A673 (cell line): ENCODE measurements at regions not wholly inside any gene's neighbourhood (a gene's known extent, or its start where the extent isn't known, plus 50 kb on each side); places are given as distances from the start of the nearest gene placed in this dataset.
A peak's percentile ranks its signal among the peaks of the same experiment; 100 is the strongest.

Experiments used
- BruUV-seq: library from RNA; stranded (reverse); fragments of 400-500 nt; replicated peaks from 2 replicates; lab custom pipeline; 2021; lab: Mats Ljungman, UMichigan
- CTCF ChIA-PET: fragments of 300-600 bp; sonication (Branson Sonifier 250); formaldehyde crosslinking; loops from one replicate; lab custom pipeline; 2022; ENCODE audit warnings: antibody characterized with exemption; lab: Charles Lee
- POLR2A ChIA-PET: fragments of 300-600 bp; sonication (Branson Sonifier 250); formaldehyde crosslinking; loops from one replicate; lab custom pipeline; 2022; ENCODE audit warnings: antibody characterized with exemption; ENCODE audit not compliant: low non-redundant PET; lab: Charles Lee
- DNase-seq: peaks from one replicate; pipeline ENCODE4 v3.0.0-alpha.2; 2015; ENCODE audit warnings: low spot score
- H3K27ac ChIP-seq: fragments of 200-600 bp; sonication (generic); 2 replicates; pipeline ENCODE4 v1.5.1; 2016; ENCODE audit warnings: mixed run types, low read depth, mild to moderate bottlenecking, mixed read lengths, antibody characterized with exemption, low read length; ENCODE audit not compliant: poor library complexity, severe bottlenecking
- H3K27me3 ChIP-seq: fragments of 200-600 bp; sonication (generic); replicated peaks from 2 replicates; pipeline ENCODE4 v1.6.1; 2017; ENCODE audit warnings: mixed run types, low read depth, mild to moderate bottlenecking, mixed read lengths, antibody characterized with exemption, low read length; ENCODE audit not compliant: insufficient read depth, poor library complexity
- H3K36me3 ChIP-seq: fragments of 200-600 bp; sonication (generic); 2 replicates; pipeline ENCODE4 v1.6.1; 2016; ENCODE audit warnings: mixed run types, mild to moderate bottlenecking, mixed read lengths, antibody characterized with exemption, low read length; ENCODE audit not compliant: insufficient read depth, poor library complexity, severe bottlenecking
- H3K4me1 ChIP-seq: fragments of 200-600 bp; sonication (generic); 2 replicates; pipeline ENCODE4 v1.6.1; 2017; ENCODE audit warnings: mixed run types, mild to moderate bottlenecking, mixed read lengths, antibody characterized with exemption, low read length; ENCODE audit not compliant: insufficient read depth, poor library complexity, severe bottlenecking
- H3K4me3 ChIP-seq: fragments of 200-600 bp; sonication (generic); 2 replicates; pipeline ENCODE4 v1.5.1; 2016; ENCODE audit warnings: low read depth, mixed run types, mild to moderate bottlenecking, mixed read lengths, low read length; ENCODE audit not compliant: poor library complexity, severe bottlenecking
- H3K9me3 ChIP-seq: fragments of 200-600 bp; sonication (generic); 2 replicates; pipeline ENCODE4 v1.6.1; 2016; ENCODE audit warnings: mixed run types, low read depth, mild to moderate bottlenecking, mixed read lengths, antibody characterized with exemption, low read length; ENCODE audit not compliant: poor library complexity, severe bottlenecking
- CTCF ChIP-seq: fragments of 300-800, 200-600 bp; sonication (generic); conservative IDR thresholded peaks from 2 replicates; pipeline ENCODE4 v1.5.1; 2017; ENCODE audit warnings: low read depth, mild to moderate bottlenecking, antibody characterized with exemption, low read length, moderate library complexity, mixed read lengths
- EZH2 ChIP-seq: fragments of 200-600 bp; sonication (generic); IDR thresholded peaks from 2 replicates; pipeline ENCODE4 v1.6.1; 2017; ENCODE audit warnings: borderline replicate concordance, low read depth, mild to moderate bottlenecking, mixed read lengths, antibody characterized with exemption, low read length; ENCODE audit not compliant: poor library complexity, severe bottlenecking
- intact Hi-C: fragments of 100-400 bp; cut with micrococcal nuclease; formaldehyde crosslinking; loops from one replicate; pipeline ENCODE4 v1.10.0; 2022; ENCODE audit not compliant: unreplicated experiment

- POLR2A ChIA-PET, result no interaction called here
- TF ChIP-seq EZH2 (no peak), CTCF (no peak)
- Histone ChIP-seq H3K9me3 (no peaks in the 10 kb centered on the region), H3K4me1 (peaks cover 9% of the 10 kb centered on the region), H3K27ac (no peak overlapping the region), H3K27me3 (peaks cover 77% of the 10 kb centered on the region), H3K4me3 (peak overlapping the region; percentile 50), H3K36me3 (no peaks in the 10 kb centered on the region)
- peak; percentile 21 for DNase-seq
- CTCF ChIA-PET, result no interaction called here
- BruUV-seq, result no TSS peak
- intact Hi-C loops, result no loop called here
These were observed 227.4 kb upstream of the AZI2 start for GRCh38 chr3:28575746-28576613.

- H3K4me3 ChIP-seq, result peak overlapping the region; percentile 50
- BruUV-seq, result no TSS peak
- TF ChIP-seq EZH2 (no peak), CTCF (no peak)
- CTCF ChIA-PET, result no interaction called here
- H3K4me1 ChIP-seq, result peaks cover 9% of the 10 kb centered on the region
- no peaks in the 10 kb centered on the region for H3K9me3 ChIP-seq
- intact Hi-C loops, result no loop called here
- DNase-seq, result no peak
- POLR2A ChIA-PET, result no interaction called here
- no peaks in the 10 kb centered on the region for H3K36me3 ChIP-seq
- peaks cover 77% of the 10 kb centered on the region for H3K27me3 ChIP-seq
- H3K27ac ChIP-seq, result no peak overlapping the region
These were observed 228.1 kb upstream of the AZI2 start for GRCh38 chr3:28576614-28577200.

GRCh38 chr3:28577941-28578500 is 229.4 kb upstream of the AZI2 start:
- POLR2A ChIA-PET, result no interaction called here
- H3K4me3 ChIP-seq, result no peak overlapping the region
- intact Hi-C loops, result no loop called here
- H3K36me3 ChIP-seq, result no peaks in the 10 kb centered on the region
- no TSS peak for BruUV-seq
- H3K9me3 ChIP-seq, result no peaks in the 10 kb centered on the region
- H3K4me1 ChIP-seq, result peaks cover 9% of the 10 kb centered on the region
- H3K27ac ChIP-seq, result no peak overlapping the region
- peaks cover 74% of the 10 kb centered on the region for H3K27me3 ChIP-seq
- CTCF ChIA-PET, result no interaction called here
- DNase-seq, result no peak
- TF ChIP-seq CTCF (no peak), EZH2 (no peak)
